ENCODE measurements at regions not wholly inside any gene's neighbourhood (a gene's known extent, or its start where the extent isn't known, plus 50 kb on each side); places are given as distances from the start of the nearest gene placed in this dataset.

DNA sequence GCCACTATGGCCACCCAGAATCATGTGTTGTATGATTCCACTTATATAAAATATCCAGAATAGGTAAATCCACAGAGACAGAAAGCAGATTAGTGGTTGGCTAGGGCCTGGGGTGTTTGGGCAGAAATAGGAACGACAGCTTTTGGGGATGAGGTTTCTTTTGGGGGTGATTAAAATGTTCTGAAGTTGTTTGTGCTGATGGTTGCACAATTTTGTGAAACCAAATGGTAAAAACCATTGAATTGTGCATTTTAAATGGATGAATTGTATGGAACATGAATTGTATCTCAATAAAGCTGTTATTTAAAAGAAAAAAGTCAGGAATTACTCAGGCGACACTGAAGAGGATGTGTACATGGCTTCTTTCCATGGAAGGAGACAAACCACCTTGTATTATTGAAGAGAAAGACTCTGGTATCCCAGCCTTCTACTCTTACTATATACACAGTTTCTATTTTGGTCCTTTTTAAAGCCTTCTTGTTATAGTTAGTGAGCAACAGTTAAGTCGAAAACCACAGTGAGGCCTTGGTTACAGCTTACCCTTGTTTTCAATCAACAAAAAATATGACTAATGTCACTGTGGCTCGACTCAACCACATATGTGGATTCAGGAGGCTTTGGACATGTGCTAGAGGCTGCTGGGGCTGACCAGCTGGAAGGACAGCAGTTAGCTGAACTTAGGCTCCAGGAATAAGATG, 57.1 kb upstream of the KMT2E start:
- TF ChIP-seq, protein P1, sequence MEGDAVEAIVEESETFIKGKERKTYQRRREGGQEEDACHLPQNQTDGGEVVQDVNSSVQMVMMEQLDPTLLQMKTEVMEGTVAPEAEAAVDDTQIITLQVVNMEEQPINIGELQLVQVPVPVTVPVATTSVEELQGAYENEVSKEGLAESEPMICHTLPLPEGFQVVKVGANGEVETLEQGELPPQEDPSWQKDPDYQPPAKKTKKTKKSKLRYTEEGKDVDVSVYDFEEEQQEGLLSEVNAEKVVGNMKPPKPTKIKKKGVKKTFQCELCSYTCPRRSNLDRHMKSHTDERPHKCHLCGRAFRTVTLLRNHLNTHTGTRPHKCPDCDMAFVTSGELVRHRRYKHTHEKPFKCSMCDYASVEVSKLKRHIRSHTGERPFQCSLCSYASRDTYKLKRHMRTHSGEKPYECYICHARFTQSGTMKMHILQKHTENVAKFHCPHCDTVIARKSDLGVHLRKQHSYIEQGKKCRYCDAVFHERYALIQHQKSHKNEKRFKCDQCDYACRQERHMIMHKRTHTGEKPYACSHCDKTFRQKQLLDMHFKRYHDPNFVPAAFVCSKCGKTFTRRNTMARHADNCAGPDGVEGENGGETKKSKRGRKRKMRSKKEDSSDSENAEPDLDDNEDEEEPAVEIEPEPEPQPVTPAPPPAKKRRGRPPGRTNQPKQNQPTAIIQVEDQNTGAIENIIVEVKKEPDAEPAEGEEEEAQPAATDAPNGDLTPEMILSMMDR (IDR thresholded peaks at IDR 0.05) = no peak
- TF ChIP-seq POLR2AphosphoS5 (IDR thresholded peaks at IDR 0.05) = no peak
- no peak for TF ChIP-seq POLR2A (IDR thresholded peaks at IDR 0.05)
